ENCODE measurements at regions not wholly inside any gene's neighbourhood (a gene's known extent, or its start where the extent isn't known, plus 50 kb on each side); places are given as distances from the start of the nearest gene placed in this dataset.

DNA sequence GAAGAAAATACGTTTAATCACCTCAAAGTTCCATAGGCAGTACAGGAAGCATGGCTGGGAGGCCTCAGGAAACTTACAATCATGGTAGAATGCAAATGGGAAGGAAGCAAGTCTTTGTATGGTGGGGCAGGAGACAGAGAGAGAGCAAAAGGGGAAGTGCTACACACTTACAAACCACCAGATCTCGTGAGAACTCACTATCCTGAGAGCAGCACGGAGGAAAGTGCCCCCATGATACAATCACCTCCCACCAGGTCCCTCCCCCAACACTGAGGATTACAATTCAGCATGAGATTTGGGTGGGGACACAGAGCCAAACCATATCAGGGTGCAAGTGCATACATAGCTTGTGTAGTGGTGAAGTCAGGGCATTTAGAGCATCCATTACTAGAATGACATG is 92.3 kb upstream of the ANKRD10 start:
- CTCF ChIA-PET = no interaction called here
- Mint-ChIP-seq H3K4me1 (peaks cover 4% of the 10 kb centered on the region), H3K27ac (no peak overlapping the region), H3K27me3 (peaks cover 5% of the 10 kb centered on the region), H3K9me3 (peaks cover 5% of the 10 kb centered on the region), H3K4me3 (no peak overlapping the region), H3K36me3 (ENCODE audit: low read depth) (no peaks in the 10 kb centered on the region)
- intact Hi-C loops (cut with micrococcal nuclease) = no loop called here
- ATAC-seq (ENCODE audit: low read depth) (no peak), DNase-seq (no peak)
- TF ChIP-seq, protein P1, sequence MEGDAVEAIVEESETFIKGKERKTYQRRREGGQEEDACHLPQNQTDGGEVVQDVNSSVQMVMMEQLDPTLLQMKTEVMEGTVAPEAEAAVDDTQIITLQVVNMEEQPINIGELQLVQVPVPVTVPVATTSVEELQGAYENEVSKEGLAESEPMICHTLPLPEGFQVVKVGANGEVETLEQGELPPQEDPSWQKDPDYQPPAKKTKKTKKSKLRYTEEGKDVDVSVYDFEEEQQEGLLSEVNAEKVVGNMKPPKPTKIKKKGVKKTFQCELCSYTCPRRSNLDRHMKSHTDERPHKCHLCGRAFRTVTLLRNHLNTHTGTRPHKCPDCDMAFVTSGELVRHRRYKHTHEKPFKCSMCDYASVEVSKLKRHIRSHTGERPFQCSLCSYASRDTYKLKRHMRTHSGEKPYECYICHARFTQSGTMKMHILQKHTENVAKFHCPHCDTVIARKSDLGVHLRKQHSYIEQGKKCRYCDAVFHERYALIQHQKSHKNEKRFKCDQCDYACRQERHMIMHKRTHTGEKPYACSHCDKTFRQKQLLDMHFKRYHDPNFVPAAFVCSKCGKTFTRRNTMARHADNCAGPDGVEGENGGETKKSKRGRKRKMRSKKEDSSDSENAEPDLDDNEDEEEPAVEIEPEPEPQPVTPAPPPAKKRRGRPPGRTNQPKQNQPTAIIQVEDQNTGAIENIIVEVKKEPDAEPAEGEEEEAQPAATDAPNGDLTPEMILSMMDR (IDR thresholded peaks at IDR 0.05) = no peak
- POLR2A ChIA-PET = no interaction called here

DNA sequence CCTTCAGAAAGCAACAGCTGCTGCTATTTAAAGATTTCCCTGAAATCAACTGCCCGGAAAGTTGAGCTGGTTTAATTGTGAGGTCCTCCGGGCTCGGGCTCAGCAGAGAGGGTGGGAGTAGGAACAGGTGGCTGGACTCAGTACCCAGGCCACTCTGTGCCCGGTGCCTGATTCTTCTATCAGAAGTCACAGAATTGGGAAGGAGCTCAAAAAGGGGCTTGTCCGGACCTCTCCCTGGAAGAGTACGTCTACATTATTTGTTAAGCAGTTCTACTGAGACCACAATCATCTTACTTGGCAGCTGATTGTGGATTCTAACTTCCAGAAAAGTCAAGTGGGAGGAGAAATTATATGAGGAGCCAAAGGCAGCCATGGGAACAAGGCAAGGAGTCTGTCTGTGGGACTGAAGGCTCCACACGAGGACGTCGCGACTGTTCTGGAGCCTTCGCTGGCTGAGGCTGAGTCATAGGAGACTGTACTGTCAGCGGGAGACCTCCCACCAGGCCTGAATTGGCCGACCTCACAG is 91.7 kb upstream of the ANKRD10 start:
- no peaks in the 10 kb centered on the region for H3K36me3 Mint-ChIP-seq (ENCODE audit: low read depth)
- no peak overlapping the region for H3K4me3 Mint-ChIP-seq
- peaks cover 4% of the 10 kb centered on the region for H3K4me1 Mint-ChIP-seq
- H3K27me3 Mint-ChIP-seq = peaks cover 4% of the 10 kb centered on the region
- POLR2A ChIA-PET = no interaction called here
- H3K27ac Mint-ChIP-seq = no peak overlapping the region
- CTCF ChIA-PET = no interaction called here
- DNase-seq (no peak), ATAC-seq (ENCODE audit: low read depth) (no peak)
- TF ChIP-seq, protein P1 (IDR thresholded peaks at IDR 0.05) = no peak
- intact Hi-C loops (cut with micrococcal nuclease) = no loop called here
- H3K9me3 Mint-ChIP-seq = peaks cover 5% of the 10 kb centered on the region

DNA sequence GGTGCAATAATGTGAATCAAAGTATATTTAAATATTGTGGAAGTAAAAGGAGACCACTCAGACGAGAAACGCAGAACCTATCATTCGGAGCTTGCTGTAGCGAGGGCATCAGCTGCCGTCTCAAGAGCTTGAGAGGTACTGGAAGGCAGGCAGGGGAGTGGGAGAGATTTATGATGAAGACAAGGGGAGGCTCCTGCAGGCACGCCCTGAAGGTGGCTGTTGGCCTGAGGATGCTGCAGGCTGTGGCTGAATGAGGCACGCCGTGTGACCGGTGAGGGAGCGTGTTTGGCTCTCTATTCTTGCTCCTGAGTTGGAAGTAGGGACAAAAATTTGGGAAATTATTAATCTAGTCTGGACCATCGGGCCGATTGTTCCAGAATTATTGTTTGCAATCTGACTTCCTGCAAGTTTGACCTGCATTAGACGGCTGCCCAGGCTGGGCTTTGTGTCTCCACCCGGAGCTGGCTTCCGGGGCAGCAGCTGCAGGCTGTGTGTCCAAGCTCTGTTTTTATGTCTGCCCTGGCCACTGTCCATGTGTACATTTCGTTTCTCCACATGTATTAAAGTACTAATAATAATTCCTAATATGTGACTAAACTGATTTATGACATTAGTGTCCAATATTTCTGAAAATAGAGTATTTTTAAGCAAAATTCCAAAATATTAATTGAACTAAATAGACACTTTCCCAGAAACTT is 91.1 kb upstream of the ANKRD10 start:
- ChIA-PET POLR2A (no interaction called here), CTCF (no interaction called here)
- H3K27me3 Mint-ChIP-seq = peaks cover 4% of the 10 kb centered on the region
- TF ChIP-seq, protein P1 (IDR thresholded peaks at IDR 0.05) = no peak
- H3K9me3 Mint-ChIP-seq = peaks cover 5% of the 10 kb centered on the region
- intact Hi-C loops (cut with micrococcal nuclease) = no loop called here
- no peak overlapping the region for H3K4me3 Mint-ChIP-seq
- DNase-seq (no peak), ATAC-seq (ENCODE audit: low read depth) (no peak)
- H3K4me1 Mint-ChIP-seq = peaks cover 4% of the 10 kb centered on the region
- H3K27ac Mint-ChIP-seq = no peak overlapping the region
- H3K36me3 Mint-ChIP-seq (ENCODE audit: low read depth) = no peaks in the 10 kb centered on the region

DNA sequence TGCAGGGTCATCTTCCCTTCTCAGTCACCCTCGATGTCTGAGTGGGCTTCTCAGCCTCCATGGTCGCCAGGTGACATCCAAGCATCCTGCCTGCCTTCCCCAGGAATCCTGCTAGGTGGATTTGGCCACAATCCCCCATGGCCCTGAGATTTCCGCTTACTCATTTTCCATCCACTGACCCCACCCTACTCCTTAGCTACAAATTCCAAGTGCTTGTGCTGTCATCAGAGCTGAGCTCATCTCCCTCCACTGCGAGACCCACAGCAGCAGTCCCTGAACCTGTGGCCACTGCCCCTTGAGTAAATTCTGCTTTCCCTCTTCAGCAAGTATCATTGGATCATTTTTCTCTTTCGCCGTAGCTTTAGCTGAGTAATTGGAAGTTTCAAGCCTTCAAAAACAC is 90.5 kb upstream of the ANKRD10 start:
- intact Hi-C loops (cut with micrococcal nuclease) = no loop called here
- H3K27me3 Mint-ChIP-seq = peaks cover 4% of the 10 kb centered on the region
- H3K4me1 Mint-ChIP-seq = peaks cover 4% of the 10 kb centered on the region
- H3K4me3 Mint-ChIP-seq = no peak overlapping the region
- no peaks in the 10 kb centered on the region for H3K36me3 Mint-ChIP-seq (ENCODE audit: low read depth)
- H3K9me3 Mint-ChIP-seq = peaks cover 5% of the 10 kb centered on the region
- ChIA-PET POLR2A (no interaction called here), CTCF (no interaction called here)
- TF ChIP-seq, protein P1 (IDR thresholded peaks at IDR 0.05) = no peak
- DNase-seq (no peak), ATAC-seq (ENCODE audit: low read depth) (no peak)
- no peak overlapping the region for H3K27ac Mint-ChIP-seq

DNA sequence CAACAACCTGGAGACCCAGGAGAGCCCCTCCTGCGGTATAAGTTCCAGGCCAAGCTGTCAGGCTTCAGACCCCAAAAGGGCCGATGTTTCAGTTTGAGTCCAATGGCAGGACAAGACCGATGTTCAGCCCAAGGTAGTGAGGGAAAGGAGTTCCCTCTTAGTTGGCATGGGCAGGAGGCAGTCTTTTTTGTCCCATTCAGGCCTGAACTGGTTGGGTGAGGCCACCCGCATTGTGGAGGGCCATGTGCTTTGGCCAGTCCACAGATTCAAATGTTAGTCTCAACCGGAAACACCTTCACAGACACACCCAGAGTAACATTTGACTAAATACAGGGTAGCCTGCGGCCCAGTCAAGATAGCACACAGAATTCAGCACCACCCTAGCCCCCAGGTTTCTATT is 89.6 kb upstream of the ANKRD10 start:
- POLR2A ChIA-PET = no interaction called here

More for the DNA sequence above, 89.6 kb upstream of the ANKRD10 start:
- H3K4me3 Mint-ChIP-seq = no peak overlapping the region
- DNase-seq = no peak
- TF ChIP-seq, protein P1 (IDR thresholded peaks at IDR 0.05) = no peak
- H3K4me1 Mint-ChIP-seq = peaks cover 4% of the 10 kb centered on the region
- no peak for ATAC-seq (ENCODE audit: low read depth)
- peaks cover 5% of the 10 kb centered on the region for H3K9me3 Mint-ChIP-seq
- H3K36me3 Mint-ChIP-seq (ENCODE audit: low read depth) = no peaks in the 10 kb centered on the region
- peaks cover 4% of the 10 kb centered on the region for H3K27me3 Mint-ChIP-seq
- H3K27ac Mint-ChIP-seq = no peak overlapping the region
- CTCF ChIA-PET = no interaction called here
- intact Hi-C loops (cut with micrococcal nuclease) = no loop called here
